HepG2 (cell line): ENCODE measurements at regions not wholly inside any gene's neighbourhood (a gene's known extent, or its start where the extent isn't known, plus 50 kb on each side); places are given as distances from the start of the nearest gene placed in this dataset.

ENCODE experiments used
- BRCA1 ChIP-seq: sonication (generic); formaldehyde crosslinking; IDR thresholded peaks from 2 replicates; pipeline ENCODE4 v1.4.0; 2020; ENCODE audit warnings: missing genetic modification reagents
- CTCF ChIP-seq: sonication (generic); formaldehyde crosslinking; IDR thresholded peaks from 2 replicates; pipeline ENCODE4 v1.5.0; 2020; ENCODE audit warnings: mild to moderate bottlenecking, missing genetic modification reagents, moderate library complexity
- ETV6 ChIP-seq: sonication (generic); formaldehyde crosslinking; conservative IDR thresholded peaks from 2 replicates; pipeline ENCODE4 v1.4.0; 2020; ENCODE audit warnings: missing genetic modification reagents
- FOXP1 ChIP-seq, 2 experiments: fragments of 450-650 bp in 1 of 2; IDR thresholded peaks; 2 replicates each; pipeline ENCODE4 v1.6.1; 2017 to 2018; ENCODE audit warnings: antibody characterized with exemption in 1 of 2
- MAZ ChIP-seq, 2 experiments: sonication (generic) in 1 of 2; formaldehyde crosslinking in 1 of 2; IDR thresholded peaks; 2 replicates each; pipeline versions ENCODE4 v1.5.0 to v1.6.1; 2012 to 2020; ENCODE audit warnings: low read depth in 2 of 2, mild to moderate bottlenecking in 2 of 2, borderline replicate concordance in 1 of 2, improper control_type of control experiment in 1 of 2, low read length in 1 of 2, missing genetic modification reagents in 1 of 2, moderate library complexity in 1 of 2
- MYC ChIP-seq: sonication (generic); formaldehyde crosslinking; IDR thresholded peaks from 2 replicates; pipeline ENCODE4 v1.9.0; 2021; ENCODE audit warnings: missing genetic modification reagents, borderline replicate concordance
- SATB2 ChIP-seq: sonication (generic); formaldehyde crosslinking; IDR thresholded peaks from 2 replicates; pipeline ENCODE4 v1.5.0; 2020; ENCODE audit warnings: missing genetic modification reagents
- TARDBP ChIP-seq: sonication (generic); formaldehyde crosslinking; IDR thresholded peaks from 2 replicates; pipeline ENCODE4 v1.8.0; 2022; ENCODE audit warnings: mild to moderate bottlenecking, missing genetic modification reagents
- YY1 ChIP-seq: IDR thresholded peaks from 2 replicates; pipeline ENCODE4 v1.6.1; 2011; ENCODE audit warnings: low read length, low read depth, moderate library complexity, mild to moderate bottlenecking; ENCODE audit not compliant: insufficient read depth, insufficient replicate concordance
- ZFP36 ChIP-seq: fragments of 150-350 bp; IDR thresholded peaks from 2 replicates; pipeline ENCODE4 v1.6.1; 2018; ENCODE audit warnings: borderline replicate concordance, low read length, low read depth; ENCODE audit not compliant: partially characterized antibody
- ZNF704 ChIP-seq: sonication (generic); formaldehyde crosslinking; IDR thresholded peaks from 2 replicates; pipeline ENCODE4 v1.8.1; 2023; ENCODE audit warnings: mild to moderate bottlenecking, inconsistent platforms, moderate library complexity, missing genetic modification reagents, borderline replicate concordance

GRCh38 chr6:106747139-106747538, 117.8 kb downstream of the QRSL1 start:
- TF ChIP-seq MAZ (IDR thresholded peaks at IDR 0.05; ENCODE audit: borderline replicate concordance, low read depth, low read length) (no peak), MAZ (CRISPR knock-in tag; IDR thresholded peaks at IDR 0.05; ENCODE audit: low read depth) (no peak), BRCA1 (CRISPR knock-in tag) (no peak), ZNF704 (no peak), TARDBP (CRISPR knock-in tag) (no peak), YY1 (no peak), ETV6 (CRISPR knock-in tag) (no peak), SATB2 (CRISPR knock-in tag) (no peak), CTCF (CRISPR knock-in tag) (no peak), MYC (CRISPR knock-in tag) (no peak), FOXP1 (IDR thresholded peaks at IDR 0.05) (no peak), FOXP1 (CRISPR knock-in tag; IDR thresholded peaks at IDR 0.05) (no peak), ZFP36 (no peak)
